ENCODE measurements at regions not wholly inside any gene's neighbourhood (a gene's known extent, or its start where the extent isn't known, plus 50 kb on each side); places are given as distances from the start of the nearest gene placed in this dataset.

GRCh38 chr7:16357474-16357873 is 63.9 kb downstream of the CRPPA start:
- no peak for ATAC-seq (ENCODE audit: low FRiP score)
- TF ChIP-seq CTCF (IDR thresholded peaks at IDR 0.05): no peak

GRCh38 chr7:16356301-16356958 is 64.9 kb downstream of the CRPPA start:
- no peak for ATAC-seq (ENCODE audit: low FRiP score)
- DNase-seq (ENCODE audit: low spot score): no peak
- no peak for TF ChIP-seq CTCF (IDR thresholded peaks at IDR 0.05)

More at GRCh38 chr7:16357474-16357873, 63.9 kb downstream of the CRPPA start:
- no peak for DNase-seq (ENCODE audit: low spot score)

DNA sequence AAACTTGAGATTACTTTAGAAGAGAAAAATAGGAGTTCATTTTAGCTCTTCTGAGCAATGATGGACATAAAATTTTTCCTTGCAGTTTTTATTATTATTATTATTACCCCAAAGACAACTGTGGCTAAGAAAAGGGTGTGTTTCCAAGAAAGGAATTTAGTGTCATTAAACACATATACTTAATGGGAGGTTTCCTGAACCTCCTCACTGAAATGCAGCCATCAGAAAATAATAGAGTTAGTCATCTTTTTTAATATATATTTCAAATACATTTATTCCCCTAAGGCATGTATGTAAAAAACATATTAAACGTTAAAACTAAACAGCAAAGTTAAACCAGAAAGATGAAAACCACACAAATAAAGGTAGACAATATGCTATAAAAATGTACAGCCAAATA is 66.8 kb downstream of the CRPPA start:
- ATAC-seq (ENCODE audit: low FRiP score): no peak
- TF ChIP-seq CTCF (IDR thresholded peaks at IDR 0.05): no peak
- no peak for DNase-seq (ENCODE audit: low spot score)

DNA sequence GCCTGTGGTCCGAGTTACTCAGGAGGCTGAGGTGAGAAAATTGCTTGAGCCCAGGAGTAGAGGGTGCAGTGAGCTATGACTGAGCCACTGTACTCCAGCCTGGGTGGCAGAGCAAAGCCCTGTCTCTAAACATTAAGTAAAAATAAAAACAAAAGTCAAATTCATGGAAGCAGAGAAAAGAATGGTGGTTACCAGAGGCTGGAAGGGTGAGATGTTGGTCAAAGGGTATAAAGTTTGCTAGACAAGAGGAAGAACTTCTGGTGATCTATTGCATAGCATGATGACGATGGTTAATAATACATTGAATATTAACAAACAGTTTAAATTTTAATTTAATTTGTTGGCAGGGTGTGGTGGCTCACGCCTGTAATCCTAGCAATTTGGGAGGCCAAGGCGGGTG is 68.1 kb downstream of the CRPPA start:
- no peak for ATAC-seq (ENCODE audit: low FRiP score)
- DNase-seq (ENCODE audit: low spot score): no peak
- no peak for TF ChIP-seq CTCF (IDR thresholded peaks at IDR 0.05)

- DNase-seq (ENCODE audit: low spot score): no peak
- ATAC-seq (ENCODE audit: low FRiP score): no peak
- TF ChIP-seq CTCF (IDR thresholded peaks at IDR 0.05): no peak
These were observed 70.7 kb downstream of the CRPPA start for GRCh38 chr7:16350634-16351033.

DNA sequence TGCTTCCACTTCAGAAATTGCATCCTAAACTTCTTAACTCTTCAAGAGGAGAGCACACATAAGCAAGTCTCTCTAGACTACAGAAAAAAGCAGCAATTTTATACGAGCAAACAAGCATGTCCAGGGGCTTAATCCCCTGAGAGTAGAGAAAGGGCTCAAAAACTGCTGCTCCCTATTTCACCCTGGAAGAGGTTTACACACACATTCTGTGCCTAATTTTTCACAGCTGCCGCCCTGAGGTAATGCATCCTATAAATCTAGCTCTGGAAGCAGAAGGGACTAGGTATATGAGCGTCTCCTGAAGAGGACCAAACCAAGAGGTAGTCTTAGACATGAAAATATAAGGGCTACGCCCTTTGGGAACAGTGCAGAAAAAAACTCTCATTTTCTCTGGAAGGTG is 73.1 kb downstream of the CRPPA start:
- ATAC-seq (ENCODE audit: low FRiP score): no peak
- no peak for DNase-seq (ENCODE audit: low spot score)
- no peak for TF ChIP-seq CTCF (IDR thresholded peaks at IDR 0.05)

GRCh38 chr7:16347827-16348192 is 73.5 kb downstream of the CRPPA start:
- TF ChIP-seq CTCF (IDR thresholded peaks at IDR 0.05): no peak
- ATAC-seq (ENCODE audit: low FRiP score): no peak
- no peak for DNase-seq (ENCODE audit: low spot score)
